ENCODE measurements at regions not wholly inside any gene's neighbourhood (a gene's known extent, or its start where the extent isn't known, plus 50 kb on each side); places are given as distances from the start of the nearest gene placed in this dataset.

DNA sequence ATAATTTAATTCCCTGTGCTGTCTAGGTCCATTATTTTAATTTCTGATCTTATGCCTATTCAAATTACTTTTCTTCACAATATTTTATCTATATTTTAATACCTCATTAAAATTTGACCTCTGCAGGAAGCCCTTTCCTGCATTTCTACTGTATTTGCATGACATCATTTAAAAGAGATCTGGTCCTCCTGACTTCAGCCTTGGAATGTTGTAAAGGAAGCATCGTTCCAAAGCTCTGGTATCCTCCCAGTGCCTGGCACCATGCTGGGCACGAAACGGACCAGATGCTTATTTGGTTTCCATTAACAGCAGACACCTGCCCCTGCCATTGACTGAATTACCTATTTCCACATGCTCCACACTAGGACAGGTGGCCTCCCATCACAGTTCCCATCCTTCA lies 247.5 kb downstream of the KLF6 start:
- no peak for FAIRE-seq

- no peak for FAIRE-seq
Observed at GRCh38 chr10:3535001-3535400, 250.0 kb downstream of the KLF6 start.

GRCh38 chr10:3534433-3534832 lies 250.6 kb downstream of the KLF6 start:
- FAIRE-seq = no peak

DNA sequence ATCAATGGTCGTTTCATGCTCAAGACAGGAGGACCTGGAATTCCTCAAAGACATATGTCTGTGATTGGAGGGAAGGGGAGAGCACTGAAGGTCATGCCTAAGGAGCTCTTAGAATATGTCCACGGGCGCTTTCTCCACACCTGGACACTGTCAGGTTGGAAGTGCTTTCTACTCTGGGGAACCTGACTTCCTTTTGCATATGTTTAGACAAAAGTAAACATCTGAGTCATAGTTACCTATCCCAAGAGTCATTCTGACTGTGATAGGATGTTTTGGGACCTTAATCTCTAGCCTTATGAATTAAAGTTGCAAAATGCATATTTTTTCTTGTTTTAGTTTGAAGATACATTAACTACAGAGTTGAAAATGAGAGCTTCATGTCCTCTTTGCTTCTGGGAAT lies 251.7 kb downstream of the KLF6 start:
- no peak for FAIRE-seq

- FAIRE-seq = no peak
Observed at GRCh38 chr10:3532644-3533043, 252.4 kb downstream of the KLF6 start.

GRCh38 chr10:3531670-3532069 lies 253.3 kb downstream of the KLF6 start:
- no peak for FAIRE-seq

- no peak for FAIRE-seq
Observed at GRCh38 chr10:3530783-3531645, 254.0 kb downstream of the KLF6 start.

- FAIRE-seq = no peak
Observed at GRCh38 chr10:3530346-3530745, 254.7 kb downstream of the KLF6 start.

GRCh38 chr10:3529691-3530090 lies 255.3 kb downstream of the KLF6 start:
- FAIRE-seq = no peak

DNA sequence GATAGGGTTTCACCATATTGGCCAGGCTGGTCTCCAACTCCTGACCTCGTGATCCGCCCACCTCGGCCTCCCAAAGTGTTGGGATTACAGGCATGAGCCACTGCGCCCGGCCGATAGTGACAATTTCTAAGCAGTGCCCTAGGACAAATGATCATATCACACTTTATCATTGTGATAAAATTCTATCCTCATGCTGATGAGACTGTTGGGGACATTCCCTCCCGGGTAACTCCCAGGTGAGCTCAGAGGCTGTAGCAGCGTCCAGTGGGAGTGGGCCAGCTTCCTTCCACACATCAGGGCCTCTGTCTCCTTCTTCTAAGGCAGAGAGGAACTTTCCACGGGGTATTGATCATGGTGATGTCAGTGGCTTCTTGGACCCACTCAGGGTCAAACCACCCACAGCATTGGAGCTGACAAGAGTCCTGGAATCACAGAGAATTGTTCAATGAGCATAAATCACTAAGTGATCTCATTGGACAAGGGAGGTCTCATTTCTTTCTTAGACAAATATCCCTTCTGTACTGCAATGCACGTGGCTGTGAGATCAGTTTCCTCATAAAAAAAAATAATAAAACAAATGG lies 256.1 kb downstream of the KLF6 start:
- FAIRE-seq = no peak

DNA sequence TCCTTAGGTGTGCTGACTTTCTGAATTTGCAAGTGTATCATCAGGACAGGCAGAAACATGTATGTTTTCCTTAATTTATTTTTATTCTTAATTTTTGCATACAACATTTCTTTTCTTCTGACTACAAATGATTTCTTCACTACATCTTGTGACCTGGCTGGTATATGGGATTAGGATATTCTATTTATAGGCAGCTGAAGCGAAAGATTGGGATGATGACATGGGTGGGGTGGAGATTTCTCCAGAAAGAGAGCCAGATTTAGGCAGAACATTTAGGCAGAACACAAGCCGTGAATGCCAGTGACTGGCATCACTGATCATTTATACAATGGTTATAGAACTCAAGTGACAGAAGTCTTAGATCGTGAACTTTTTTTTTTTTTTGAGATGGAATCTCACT lies 256.7 kb downstream of the KLF6 start:
- no peak for FAIRE-seq

- FAIRE-seq = no peak
Observed at GRCh38 chr10:3527869-3528268, 257.1 kb downstream of the KLF6 start.

GRCh38 chr10:3526727-3527501 lies 258.1 kb downstream of the KLF6 start:
- no peak for FAIRE-seq

DNA sequence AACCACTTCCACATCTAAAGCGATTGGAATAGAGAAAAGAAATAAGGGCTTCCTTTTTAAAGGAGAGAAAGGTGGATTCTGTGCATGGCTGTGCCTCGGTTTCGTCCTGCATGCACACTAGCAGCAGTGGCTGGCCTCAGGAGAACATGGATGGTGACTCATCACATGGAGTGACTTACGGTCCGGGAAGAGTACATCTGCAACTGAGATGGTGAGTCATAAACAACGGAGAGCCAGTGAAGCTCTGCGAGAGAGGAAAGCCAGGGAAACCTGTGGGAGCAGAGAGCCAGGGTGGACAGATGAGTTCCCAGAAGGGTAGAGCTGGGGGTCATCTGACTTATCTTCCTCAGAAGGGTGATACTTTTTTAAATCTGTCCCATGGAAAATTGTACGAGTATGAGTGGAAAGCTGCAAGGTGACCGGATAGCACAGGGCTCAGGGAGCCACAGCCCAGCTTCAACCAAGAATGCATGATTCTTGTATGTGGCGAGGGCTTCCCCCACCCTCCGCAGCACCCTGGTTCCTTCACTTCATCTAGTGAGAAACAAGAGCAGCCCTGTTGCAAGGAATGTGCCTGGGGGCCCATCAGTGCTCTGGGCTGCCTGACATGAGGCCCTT lies 259.1 kb downstream of the KLF6 start:
- FAIRE-seq = no peak

DNA sequence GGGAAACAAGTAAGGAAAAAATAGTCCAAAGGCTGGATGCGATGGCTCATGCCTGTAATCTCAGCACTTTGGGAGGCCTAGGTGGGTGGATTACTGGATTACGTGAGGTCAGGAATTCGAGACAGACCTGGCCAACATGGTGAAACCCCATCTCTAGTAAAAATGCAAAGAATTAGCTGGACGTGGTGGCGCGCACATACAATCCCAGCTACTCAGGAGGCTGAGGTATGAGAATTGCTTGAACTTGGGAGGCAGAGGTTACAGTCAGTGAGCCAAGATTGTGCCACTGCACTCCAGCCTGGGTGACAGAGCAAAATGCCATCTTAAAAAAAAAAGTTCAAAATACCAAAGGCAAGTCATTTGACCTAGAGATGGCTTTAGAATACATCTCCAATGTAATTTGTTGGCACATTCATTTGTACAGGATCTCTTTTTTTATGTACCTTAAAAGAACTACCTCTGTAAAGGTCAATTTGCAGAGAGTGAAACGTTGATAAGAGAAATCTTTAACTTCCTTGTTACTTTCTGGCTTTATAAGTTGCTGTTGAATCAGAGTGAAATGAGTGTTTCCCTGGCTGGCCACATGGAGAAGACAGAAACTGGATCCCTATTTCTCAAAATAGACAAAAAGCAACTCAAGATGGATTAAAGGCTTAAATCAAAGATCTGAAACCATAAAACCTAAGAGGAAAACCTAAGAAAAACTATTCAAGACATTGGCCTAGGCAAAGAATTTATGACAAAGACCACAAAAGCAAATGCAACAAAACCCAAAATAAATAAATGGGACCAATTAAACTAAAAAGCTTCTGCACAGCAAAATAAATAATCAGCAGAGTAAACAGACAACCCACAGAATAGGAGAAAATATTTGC lies 260.7 kb downstream of the KLF6 start:
- no peak for FAIRE-seq

GRCh38 chr10:3523309-3524050 lies 261.5 kb downstream of the KLF6 start:
- FAIRE-seq = no peak

GRCh38 chr10:3516923-3517255 lies 268.1 kb downstream of the KLF6 start:
- no peak for FAIRE-seq

DNA sequence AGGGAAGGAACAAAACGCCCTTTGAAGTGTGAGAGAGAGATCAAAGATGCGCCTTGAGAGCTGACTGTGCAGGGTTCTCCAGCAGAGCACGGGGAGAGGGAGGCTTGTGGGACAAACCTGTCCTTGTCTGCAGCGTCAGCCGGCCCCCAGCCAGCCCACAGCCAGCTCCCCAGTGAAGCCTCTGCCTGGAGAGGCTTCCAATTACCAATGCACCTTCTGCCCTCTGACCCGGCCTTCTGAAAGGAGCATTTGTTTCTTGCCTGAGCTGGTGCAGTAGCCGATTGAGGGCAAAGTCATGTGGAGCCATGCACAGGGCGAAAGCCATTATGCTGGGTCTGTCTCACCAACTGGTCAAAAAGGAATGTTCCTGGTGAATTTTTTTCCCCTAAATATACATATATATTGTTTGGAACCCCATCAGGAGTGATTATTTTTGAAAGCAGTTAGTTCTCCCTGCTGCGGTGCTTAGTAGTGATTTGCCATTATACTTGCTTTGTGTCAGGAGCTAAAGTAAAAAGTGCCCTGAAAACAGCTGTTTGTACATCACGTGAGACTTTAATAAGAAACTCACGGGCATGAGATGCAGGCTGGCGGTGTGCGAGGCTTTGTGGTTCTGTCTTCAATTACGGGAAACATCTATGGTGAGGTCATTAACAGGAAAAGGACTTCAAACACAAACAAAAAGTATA lies 268.6 kb downstream of the KLF6 start:
- FAIRE-seq = no peak

DNA sequence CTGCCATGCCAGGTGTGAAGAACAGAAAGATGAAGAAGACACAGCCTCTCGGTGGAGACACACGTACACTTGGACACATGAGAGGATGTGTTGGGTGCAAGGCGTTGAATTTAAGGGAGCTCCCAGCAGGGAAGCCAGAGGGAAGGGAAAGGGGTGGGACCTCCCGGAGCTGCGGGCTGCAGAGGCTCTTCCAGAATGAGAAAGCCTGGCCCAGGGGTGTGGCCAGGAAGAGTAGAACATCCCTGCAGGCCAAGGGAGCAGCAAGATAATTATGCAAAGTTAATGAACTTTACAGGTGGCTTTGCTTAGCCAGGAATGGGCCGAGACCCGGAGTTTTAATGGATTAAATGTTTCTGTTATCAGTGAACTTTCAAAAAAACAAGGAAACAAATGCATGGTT lies 270.3 kb downstream of the KLF6 start:
- FAIRE-seq = no peak

- no peak for FAIRE-seq
Observed at GRCh38 chr10:3512263-3512662, 272.7 kb downstream of the KLF6 start.

DNA sequence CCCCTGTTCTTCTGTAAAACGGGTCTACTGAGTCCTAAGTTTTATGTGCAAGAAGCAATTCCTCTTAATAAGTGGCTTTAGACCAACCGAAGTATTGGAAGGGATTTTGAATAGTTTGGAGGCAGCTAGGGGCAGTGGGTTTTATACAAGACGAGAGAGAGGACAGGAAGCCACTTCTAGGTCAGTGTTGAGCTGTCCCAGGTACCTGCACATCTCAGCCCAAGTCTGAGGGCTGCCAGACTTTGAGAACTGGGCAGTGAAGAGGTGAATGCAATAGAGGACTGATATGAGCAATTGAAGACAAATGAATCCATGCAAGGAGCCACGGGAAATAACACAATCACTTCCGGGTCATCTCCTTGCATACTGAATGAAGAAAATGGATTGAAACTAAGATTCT lies 273.5 kb downstream of the KLF6 start:
- no peak for FAIRE-seq

Measured in TTC549 (cell line).